HG03280 (cell line): ENCODE measurements at regions not wholly inside any gene's neighbourhood (a gene's known extent, or its start where the extent isn't known, plus 50 kb on each side); places are given as distances from the start of the nearest gene placed in this dataset.
"Not testable (repeated sequence)": the region's sequence is repeated elsewhere in the genome, so short reads cannot be mapped to it uniquely, and the experiment has no call there.

Experiments used
- ATAC-seq: cut with Tn5 transposase; IDR thresholded peaks from one replicate; pipeline ENCODE4 v1.9.1; 2021; ENCODE audit warnings: mild to moderate bottlenecking, moderate library complexity; ENCODE audit not compliant: unreplicated experiment

DNA sequence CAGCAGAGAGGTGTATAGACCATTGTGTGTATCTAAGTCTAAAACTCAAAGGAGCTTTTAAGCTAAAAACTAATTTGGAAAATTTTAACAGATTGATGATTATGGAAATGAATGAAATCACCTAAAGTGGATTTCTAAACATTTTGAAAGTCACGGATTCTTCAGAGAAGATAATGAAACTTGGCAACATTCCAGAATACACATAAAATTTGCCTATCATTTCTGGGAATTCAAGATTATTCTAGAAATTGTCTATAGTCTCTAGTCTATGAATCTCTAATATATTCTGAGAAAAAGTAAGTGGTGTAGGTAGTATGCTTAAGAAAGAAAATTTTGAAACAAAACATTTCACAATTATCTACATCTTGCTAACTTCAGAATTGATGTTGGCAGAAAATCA, 1117.9 kb upstream of the CNTN5 start:
- no peak for ATAC-seq

DNA sequence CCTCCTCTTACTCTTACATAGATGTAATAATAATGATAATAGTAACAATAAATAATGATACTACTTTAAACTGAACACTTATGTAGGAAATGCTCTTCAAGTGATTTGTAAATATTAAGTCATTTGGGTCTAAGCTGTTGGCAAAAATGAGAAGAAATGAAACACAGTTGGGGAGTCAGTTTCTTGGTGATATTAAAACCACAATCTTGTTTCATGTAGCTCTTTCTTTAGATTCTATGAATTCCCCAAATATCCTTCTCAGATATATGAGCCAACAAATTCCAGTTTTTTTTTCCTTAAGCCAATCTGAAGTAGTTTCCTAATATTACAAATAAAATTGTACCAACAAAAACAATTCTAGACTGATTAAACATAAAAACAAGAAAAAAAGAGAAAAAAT, 1115.6 kb upstream of the CNTN5 start:
- no peak for ATAC-seq

DNA sequence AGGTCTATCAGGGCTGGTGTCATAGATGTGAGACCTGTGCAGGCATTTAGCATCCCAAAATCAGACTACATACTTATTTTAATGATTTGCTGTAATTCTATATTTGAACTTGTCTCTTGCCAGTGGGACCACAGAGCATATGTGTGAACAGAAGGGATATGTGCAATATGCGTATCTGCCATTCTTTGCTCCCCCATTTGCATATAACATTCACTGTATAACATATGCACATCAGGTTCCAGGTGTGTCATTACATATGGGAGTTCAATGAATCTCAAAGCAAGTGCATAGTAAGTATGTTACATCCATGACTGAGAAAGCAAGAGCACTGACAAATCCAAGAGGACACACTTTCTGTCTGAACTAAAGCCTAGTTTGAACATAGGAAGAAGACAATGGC, 1115.1 kb upstream of the CNTN5 start:
- ATAC-seq: no peak

DNA sequence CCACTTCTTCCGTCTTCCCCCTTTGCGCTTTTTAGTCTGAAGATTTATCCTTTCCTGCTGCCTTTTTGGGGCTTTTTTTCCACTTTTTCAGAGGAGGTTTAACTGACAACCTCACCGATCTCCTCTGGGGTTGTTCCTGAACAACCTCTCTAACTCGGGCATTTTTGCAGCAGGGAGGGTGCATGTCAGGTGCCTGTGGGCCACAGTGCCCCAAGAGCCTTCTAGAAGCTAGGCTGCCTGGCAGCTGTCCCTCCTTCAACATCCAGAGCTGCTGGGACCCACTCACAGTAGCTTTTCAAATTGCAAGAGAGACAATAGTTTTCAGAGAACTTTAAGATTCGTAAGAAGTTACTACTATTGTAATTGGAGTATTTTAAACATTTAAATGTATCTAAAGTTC, 1112.4 kb upstream of the CNTN5 start:
- no peak for ATAC-seq

DNA sequence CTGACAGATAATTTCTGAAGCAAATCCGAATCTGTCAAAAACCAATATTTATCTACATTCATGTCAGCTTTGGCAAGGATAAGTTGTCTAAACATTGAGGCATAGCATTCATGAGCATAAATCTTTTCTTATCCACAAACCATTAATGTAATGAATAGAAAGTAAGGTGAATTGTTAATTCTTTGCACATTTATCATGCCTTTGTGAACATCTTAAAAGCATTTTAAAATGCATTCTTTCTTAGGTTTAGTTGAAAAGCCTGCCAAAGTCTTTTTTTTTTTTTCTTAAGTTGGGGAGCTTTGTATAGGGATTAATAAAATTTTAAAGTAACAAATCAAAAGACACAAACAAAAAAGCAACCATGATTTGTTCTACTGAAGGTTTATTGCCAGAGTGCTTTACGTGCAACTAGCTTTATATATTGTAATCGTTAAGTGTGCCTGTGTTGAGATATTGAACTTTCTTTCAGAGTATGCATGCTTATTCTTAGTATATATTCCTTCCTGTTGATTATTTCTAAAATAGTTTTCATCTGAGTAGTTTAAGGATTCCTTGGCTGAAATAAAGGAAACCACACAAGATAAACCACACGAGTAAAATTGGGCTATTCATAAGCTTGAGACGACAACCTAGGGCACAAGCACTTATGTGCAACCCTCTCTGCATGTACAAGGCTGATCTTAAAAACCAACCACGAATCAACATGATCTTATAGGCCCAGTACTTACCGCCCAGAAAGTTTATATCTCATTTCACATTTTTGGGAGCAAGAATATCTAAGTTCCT, 1110.9 kb upstream of the CNTN5 start:
- ATAC-seq: no peak

DNA sequence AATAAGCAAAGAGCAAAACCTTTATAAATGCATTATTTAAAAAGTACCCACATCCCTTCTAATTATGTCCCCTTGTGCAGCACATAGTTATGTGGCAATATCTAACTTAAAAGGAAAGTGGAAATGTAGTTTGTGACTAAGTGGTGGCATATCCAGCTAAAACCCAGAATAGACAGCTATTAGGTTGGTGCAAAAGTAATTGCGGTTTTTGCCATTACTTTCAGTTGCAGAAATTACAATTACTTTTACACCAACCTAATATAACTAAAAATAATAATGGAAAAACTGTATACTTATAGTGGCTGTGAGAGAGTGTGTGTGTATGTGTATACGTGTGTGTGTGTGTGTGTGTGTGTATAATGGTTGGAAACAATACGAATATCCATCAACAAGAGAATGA, 1108.1 kb upstream of the CNTN5 start:
- ATAC-seq: no peak

DNA sequence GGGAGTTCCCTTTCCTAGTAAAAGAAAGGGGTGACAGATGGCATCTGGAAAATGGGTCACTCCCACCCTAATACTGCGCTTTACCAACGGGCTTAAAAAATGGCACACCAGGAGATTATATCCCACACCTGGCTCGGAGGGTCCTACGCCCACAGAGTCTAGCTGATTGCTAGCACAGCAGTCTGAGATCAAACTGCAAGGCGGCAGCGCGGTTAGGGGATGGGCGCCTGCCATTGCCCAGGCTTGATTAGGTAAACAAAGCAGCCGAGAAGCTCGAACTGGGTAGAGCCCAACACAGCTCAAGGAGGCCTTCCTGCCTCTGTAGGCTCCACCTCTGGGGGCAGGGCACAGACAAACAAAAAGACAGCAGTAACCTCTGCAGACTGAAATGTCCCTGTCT, 1097.8 kb upstream of the CNTN5 start:
- ATAC-seq: not testable (repeated sequence)

DNA sequence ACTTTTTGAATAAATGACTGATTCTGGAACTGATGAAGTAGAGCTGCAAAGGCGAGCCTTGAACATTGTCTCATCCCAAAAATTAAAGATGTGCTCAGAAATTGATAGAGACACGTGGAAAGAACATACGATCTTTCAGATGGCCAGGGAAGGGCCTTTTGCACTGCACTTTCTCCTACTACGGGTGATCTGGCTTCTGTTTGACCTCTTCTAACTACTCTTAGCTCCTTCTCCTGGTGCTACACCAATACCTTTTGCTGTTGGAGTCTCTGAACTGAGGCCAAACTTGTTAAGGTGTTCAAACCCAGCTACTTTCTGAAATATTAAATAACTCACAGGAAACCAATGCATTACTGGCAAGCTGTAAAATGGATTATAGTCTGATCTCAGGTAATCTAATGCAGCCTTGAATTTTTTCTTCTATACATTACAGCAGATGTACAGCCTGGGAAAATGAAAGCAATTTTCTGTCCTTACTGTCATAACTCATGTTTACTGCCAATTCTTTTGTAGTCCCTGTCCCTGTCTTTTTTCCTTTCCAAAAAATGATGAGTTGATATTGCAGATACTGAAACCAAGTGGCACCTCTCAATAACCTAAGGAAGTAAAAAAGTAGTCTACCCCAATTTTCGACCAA, 1086.1 kb upstream of the CNTN5 start:
- ATAC-seq: no peak

DNA sequence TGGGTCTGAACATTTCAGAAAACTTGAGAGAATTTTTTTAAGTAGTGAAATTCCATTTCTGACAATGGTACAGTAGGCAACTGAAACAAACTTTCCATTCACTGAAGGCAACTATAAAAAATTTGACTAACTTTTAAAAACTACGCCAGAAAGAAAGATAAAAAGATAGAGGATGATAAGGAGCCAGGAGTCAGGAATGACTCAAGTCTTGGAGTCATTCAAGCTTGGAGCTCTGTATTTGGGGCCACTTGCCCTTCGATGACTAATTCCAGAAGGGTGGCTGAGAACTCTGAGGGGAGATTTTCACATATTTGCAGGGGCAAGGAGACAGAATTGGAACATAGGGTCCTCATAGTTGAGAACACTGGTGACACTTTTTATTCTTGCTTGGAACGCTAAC, 1083.2 kb upstream of the CNTN5 start:
- ATAC-seq: no peak

DNA sequence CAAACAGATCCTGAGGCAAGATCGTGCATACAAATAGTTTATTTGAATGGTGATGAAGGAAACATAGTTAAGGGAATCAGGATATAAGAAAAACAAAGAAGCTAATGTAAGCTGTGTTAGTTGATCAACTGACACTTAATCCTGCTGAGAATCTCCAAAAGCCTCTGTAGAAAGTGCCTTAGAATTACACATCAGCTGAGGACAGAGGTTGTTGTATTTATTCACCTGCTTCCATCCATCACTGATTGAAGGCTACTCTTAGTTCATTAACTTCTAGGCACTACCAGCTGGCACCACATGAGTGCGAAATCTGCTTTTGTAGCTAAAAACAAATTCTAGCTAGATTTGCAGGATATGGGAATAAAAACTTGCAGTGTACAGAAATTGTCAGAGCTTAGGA, 1082.0 kb upstream of the CNTN5 start:
- ATAC-seq: no peak

DNA sequence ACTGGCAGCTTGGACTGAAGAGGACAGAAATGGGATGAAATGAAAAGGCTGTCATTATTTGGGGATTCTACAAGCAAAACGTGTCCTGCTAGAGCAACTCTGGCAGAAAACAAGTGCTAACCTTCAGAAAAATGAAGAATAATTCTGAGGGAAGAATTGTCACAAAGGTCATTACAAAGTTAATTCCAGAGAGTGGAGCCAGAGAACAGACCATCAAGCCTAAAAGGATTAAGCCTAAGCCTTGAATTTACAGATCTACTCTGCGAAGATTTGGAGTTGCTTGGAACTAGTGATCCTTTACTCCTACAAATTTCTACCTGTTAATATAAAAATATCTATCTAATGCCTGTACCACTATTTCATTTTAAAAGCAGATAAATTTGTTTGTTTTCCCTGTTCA, 1077.3 kb upstream of the CNTN5 start:
- ATAC-seq: no peak

DNA sequence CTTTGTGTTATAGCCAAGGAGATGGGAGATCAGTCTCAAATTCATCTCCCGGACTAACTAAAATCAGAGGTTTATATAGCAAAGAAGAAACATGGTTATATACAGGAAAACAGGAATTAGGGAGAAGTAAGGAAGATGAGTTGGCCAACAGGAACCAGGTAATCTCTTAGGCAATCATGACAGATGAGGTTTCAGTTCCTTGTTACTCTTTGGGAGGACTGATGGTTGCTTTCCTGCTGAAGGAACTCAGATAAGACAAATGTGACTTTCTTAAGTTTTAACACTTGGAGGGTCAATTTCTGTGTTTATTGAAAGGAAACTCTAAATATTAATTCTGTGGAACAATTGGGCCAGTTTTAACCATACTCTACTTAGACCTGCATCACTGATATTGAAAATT, 1072.0 kb upstream of the CNTN5 start:
- ATAC-seq: no peak

DNA sequence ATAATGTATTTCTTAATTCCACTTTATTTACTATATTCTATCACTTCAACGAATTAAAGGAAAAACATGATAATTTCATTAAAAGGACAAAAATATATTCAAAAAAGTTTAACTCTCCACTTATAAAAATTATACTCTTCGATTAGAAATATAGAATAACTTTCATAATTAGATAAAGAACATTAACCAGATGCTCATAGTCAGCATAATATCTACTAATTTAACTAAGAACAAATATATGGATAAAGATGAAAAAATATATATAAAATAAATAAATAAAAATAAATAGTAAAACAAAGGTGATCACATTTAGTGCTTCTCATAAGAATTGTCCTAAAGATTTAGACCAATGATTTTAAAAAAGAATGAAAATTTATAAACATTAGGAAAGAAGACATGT, 1065.2 kb upstream of the CNTN5 start:
- ATAC-seq: no peak

DNA sequence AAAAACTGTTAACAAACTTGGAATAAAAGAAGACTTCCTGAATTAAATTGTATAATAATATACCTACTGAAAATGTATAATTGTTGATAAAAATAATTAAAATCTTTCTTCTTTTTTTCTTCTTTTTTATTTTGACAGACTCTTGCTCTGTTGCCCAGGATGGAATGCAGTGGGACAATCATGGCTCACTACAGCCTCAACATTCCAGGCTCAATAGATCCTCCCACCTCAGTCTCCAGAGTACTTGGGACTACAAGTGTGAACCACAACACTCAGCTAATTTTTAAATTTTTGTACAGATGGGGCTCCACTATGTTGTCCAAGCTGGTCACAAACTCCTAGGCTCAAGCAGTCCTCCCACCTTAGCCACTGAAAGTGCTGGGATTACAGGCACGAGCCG, 1063.8 kb upstream of the CNTN5 start:
- ATAC-seq: no peak

DNA sequence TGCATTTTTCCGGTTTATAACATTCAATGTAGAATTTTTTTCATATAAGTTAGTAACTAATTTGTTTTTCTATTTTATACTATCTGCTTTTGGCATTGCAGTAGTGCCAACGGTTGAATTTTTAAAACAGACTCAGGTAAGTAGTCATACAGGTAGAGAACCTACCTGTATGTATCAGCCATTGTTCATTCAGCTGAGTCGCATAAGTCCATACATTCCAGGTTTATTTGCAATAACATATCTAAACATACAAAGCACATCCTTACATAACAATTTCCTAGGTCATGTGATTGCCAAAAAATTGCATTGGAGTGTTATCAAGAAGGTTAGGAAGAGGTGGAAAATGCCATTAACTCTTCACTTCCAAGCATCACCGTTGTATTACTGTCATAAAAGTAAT, 1059.3 kb upstream of the CNTN5 start:
- ATAC-seq: no peak

DNA sequence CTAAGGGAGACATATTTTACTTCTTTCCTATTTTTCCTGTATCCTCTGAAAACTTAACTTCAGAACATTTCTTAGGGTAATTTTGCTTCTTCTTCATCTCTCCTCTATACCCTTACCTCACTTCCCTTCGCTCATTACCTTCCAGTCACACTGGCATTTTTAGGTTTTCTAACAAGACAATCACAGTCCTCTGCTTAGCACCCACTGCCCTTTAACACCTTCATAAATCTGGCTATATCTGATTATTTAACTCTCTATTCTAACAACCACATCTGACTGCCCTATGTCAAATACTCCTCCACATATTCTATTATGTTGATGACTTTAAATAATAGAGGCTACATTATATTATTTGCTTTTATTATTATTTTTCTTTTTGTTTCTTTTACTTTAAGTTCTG, 1058.0 kb upstream of the CNTN5 start:
- no peak for ATAC-seq

DNA sequence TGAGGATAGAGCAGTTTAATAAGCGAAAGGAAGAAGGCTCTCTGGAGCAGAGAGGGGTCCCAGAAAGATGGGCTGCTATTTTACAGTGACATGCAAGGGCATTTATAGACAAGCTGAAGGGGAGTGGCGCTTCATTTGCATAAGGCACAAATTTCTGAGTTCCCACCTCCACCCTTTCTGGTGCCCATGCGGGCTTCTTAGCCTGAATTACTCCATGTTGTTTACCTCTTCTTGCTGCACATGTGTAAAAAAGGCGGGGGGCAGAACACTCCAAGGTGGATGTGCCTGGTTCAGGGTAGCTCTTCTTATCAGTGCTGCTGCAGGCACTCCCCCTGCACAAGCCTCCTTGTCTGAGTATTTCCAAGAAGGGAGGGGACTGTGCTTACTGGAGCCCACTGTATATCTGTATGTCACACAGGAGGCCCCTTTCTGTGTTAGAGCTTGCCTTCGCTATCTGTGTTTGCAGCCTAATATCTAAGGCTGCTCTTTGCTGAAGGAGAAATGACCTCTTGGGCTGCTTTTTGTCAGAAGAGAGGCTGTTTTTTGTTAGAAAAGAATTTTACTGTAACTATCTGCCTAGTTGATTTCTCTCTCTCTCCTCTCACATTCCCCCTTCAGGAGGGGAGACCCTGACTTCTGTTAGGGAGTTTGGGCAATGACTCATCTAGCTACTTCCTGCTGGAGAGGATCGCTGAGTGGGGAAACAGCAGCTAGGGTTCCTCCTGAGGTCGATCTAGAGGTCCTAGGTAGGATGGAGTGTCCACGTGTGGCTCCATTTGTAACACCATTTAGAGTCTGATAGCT, 1057.0 kb upstream of the CNTN5 start:
- ATAC-seq: no peak

DNA sequence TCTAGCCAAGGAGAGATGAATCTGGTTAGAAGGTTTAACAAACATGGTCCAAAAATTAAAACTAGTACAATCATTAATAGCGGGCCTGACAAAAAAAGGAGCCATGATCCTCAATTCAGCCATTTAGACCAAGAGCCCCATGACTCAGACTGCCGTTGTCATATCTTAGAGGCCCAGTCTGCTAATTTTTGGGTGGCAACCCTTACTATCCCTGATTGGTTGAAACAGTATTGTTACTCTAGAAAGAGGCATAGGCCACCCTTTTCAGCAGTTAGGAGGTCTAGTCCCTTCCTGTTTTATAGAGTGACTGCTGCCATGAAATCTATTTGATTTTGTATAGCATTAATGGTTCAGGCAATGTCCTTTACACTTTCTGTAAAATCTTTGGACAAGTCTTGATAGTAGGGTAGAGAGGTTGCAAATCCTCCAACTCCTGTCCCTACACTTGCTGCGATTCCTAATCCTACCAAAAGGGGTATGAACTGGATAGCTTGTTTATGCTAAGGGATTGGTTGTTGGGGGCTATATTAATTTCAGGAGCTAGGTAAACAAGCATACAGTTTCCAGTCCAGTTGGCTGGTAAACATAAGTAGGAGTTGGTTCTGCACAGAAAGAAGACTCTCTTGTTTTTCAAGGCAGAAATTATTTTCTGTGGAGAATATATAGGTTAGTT, 1056.3 kb upstream of the CNTN5 start:
- no peak for ATAC-seq

DNA sequence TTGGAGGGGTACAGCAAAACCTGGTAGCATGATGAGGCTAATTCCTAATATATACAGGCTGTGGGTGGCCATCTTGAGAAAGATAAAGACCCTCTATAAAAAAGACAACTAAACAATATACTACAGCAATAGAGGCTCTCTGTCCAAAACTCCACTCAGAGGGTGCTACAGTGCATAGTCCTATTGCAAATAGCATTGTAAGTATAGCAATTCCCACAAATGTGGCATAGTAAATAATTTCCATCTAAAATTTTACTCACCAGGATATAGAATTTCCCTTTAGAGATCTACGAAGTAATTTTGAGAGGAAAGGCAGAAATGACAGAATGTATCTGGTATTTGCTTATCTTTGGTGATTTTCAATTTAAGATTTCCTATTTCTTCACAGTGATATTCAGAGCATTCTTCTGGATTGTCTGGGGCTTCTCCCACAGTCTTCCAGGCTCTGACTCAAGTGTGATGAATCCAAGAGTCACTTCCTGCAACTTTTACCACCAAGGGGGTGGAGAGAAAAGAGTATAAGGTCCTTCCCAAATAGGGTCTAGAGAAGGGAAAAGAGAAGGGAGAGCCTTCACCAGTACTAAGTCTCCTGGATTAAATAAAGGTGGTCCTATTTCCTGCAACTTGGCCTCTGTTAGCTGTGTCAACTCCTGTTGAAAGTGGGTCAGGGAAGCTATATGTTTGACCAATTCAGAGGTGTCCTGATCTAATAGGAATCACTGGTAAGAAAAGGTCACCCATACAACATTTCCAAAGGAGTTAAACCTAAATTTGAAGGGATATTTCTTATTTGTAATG, 1054.7 kb upstream of the CNTN5 start:
- ATAC-seq: no peak

DNA sequence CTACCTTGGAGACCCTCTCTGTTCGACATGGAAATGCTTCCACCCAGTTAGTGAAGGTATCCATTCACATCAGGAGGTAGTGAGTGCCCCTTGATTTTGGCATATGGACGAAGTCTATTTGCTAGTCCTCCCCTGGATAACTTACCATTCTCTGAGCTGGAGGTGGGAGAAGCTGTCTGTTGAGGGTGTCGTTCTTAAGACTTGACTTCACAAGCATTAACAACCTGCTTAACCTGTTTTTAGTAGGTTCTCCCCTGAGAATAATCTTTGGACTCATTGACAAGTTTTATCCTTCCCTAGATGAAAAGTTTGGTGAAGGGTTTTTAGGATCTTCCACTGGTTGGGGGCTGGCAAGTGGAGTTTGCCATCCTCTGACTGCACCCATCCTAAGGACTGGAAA, 1053.8 kb upstream of the CNTN5 start:
- ATAC-seq: no peak

DNA sequence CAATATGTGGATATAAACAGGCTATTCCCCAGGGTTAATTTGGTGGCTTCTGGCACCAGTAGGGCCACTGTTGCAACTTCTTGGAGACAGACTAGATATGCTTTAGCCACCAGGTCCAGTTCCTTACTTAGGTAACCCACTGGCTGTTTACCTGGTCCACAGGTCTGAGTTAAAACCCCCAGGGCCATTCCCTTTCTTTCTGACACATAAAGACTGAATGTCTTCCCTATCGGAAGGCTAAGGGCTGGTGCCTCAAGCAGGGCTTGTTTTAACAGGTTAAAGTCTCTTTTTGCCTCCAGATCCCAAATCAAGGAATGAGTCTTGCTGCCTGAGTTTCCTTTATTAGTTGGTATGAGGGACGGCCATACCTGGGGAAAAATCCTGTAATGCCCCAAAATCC, 1052.7 kb upstream of the CNTN5 start:
- ATAC-seq: no peak
